ENCODE measurements at regions not wholly inside any gene's neighbourhood (a gene's known extent, or its start where the extent isn't known, plus 50 kb on each side); places are given as distances from the start of the nearest gene placed in this dataset.
"Not testable (repeated sequence)": the region's sequence is repeated elsewhere in the genome, so short reads cannot be mapped to it uniquely, and the experiment has no call there.

DNA sequence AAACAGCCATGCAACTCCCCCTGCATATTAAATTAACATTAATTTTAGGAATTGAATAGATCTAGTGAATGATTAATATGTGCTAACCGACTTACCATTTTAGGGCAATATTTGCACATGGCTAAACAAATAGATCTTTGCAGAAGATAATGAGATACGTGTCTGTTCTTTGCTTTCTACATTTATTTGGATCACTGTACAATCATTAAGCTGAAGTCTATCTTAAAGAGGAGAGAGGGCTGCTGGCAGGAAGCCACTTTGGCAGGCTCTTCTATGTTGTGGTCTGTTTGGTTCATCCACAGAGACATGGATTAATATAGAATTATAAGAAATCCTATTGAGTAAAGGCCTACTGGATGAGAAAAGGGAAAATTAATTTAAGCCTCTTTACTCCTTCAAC is 318.5 kb downstream of the ANKRD30B start:
- H3K4me3 Mint-ChIP-seq; H3K9me3 Mint-ChIP-seq; H3K4me1 Mint-ChIP-seq (ENCODE audit: low read depth); DNase-seq; H3K36me3 Mint-ChIP-seq (ENCODE audit: low read depth); H3K27me3 Mint-ChIP-seq; H3K27ac Mint-ChIP-seq: not testable (repeated sequence)

DNA sequence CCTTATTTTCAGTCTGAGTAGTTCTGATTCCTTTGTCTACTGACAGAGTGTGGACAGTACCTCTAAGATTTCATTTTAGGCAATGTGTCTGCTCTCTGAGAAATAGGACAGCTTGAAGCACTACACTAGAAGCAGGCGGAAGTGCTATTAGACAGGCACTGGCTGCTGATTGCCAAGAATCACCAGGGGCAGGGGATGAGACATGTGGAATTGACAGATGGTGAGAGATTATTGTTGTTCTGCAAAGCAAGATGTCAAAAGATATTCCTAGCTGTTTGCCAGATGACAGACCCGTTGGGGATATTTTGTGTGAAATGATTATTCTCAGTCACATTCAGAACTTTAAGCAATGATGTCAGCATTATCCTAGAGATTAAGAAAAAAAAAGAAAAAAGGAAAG is 323.3 kb downstream of the ANKRD30B start:
- not testable (repeated sequence) for H3K4me1 Mint-ChIP-seq (ENCODE audit: low read depth); H3K9me3 Mint-ChIP-seq; DNase-seq; H3K27me3 Mint-ChIP-seq; H3K4me3 Mint-ChIP-seq; H3K36me3 Mint-ChIP-seq (ENCODE audit: low read depth); H3K27ac Mint-ChIP-seq

Measured in activated T-cell treated with anti-CD3 and anti-CD28 coated beads, Interleukin-2, amount 50 U/mL, for 24 hours (primary cell).